ENCODE measurements at regions not wholly inside any gene's neighbourhood (a gene's known extent, or its start where the extent isn't known, plus 50 kb on each side); places are given as distances from the start of the nearest gene placed in this dataset.
A peak's percentile ranks its signal among the peaks of the same experiment; 100 is the strongest.

DNA sequence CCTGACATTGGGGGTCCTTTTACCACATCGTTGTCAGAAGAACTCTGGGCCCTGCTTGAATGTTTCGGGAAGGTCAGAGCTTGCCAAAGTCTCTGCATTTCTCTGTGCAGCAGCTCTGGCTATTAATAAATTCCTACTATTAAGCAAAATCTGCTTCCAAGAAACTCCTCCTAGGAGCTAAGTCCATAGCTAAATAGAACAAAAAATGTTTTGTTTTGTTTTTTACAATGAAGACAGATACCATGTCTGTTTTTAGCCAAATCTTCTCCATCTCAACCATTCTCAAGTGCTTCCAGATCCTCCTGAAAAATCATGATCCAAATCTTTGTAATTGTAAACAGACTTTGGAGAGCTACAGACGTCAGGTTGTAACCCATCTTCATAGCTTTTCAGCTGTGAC lies 161.6 kb downstream of the SPATA18 start:
- no peak overlapping the region for H3K27ac ChIP-seq
- intact Hi-C loops (cut with DNase I), result no loop called here
- no peaks in the 10 kb centered on the region for H3K9me3 ChIP-seq
- no peak for DNase-seq (ENCODE audit: extremely low spot score in 2 of 2)
- H3K4me3 ChIP-seq, result no peak overlapping the region
- TF ChIP-seq POLR2AphosphoS5 (IDR thresholded peaks at IDR 0.05; ENCODE audit: insufficient read depth in 1 of 2, low read depth in 1 of 2), result no peak
- TF ChIP-seq, protein P1, sequence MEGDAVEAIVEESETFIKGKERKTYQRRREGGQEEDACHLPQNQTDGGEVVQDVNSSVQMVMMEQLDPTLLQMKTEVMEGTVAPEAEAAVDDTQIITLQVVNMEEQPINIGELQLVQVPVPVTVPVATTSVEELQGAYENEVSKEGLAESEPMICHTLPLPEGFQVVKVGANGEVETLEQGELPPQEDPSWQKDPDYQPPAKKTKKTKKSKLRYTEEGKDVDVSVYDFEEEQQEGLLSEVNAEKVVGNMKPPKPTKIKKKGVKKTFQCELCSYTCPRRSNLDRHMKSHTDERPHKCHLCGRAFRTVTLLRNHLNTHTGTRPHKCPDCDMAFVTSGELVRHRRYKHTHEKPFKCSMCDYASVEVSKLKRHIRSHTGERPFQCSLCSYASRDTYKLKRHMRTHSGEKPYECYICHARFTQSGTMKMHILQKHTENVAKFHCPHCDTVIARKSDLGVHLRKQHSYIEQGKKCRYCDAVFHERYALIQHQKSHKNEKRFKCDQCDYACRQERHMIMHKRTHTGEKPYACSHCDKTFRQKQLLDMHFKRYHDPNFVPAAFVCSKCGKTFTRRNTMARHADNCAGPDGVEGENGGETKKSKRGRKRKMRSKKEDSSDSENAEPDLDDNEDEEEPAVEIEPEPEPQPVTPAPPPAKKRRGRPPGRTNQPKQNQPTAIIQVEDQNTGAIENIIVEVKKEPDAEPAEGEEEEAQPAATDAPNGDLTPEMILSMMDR (IDR thresholded peaks at IDR 0.05), result no peak
- TF ChIP-seq POLR2A (IDR thresholded peaks at IDR 0.05), result no peak
- H3K4me1 ChIP-seq, result no peaks in the 10 kb centered on the region
- H3K27me3 ChIP-seq, result no peaks in the 10 kb centered on the region
- no peaks in the 10 kb centered on the region for H3K36me3 ChIP-seq

DNA sequence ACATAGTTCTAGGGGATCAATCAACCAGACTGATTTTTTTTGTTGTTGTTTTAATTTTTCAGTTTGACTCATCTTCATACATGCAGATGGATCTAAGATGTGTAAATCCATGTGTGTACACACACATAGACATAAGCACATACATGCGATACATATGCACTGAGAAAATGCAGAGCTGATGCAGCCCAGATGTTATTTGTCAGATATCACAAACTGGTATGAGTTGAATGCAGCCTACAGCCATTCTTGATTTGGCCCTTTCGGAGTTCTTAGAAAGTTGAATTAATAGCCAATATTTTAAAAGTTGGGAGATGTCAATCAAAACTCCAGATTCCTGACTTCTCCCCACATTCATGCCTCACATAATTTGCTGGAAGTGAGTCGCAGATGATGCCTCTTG lies 180.4 kb downstream of the SPATA18 start:
- no peaks in the 10 kb centered on the region for H3K27me3 ChIP-seq
- TF ChIP-seq POLR2AphosphoS5 (IDR thresholded peaks at IDR 0.05; ENCODE audit: insufficient read depth in 1 of 2, low read depth in 1 of 2) (no peak), POLR2A (IDR thresholded peaks at IDR 0.05) (no peak)
- TF ChIP-seq, protein P1 (IDR thresholded peaks at IDR 0.05), result no peak
- no peak overlapping the region for H3K27ac ChIP-seq
- no peaks in the 10 kb centered on the region for H3K4me1 ChIP-seq
- intact Hi-C loops (cut with DNase I), result loop anchor here (10.0 kb wide), 1 partner anchor 753 kb away; no protein-coding TSS in a partner anchor
- H3K9me3 ChIP-seq, result no peaks in the 10 kb centered on the region
- DNase-seq (ENCODE audit: extremely low spot score in 2 of 2), result no peak
- H3K4me3 ChIP-seq, result no peak overlapping the region
- no peaks in the 10 kb centered on the region for H3K36me3 ChIP-seq

DNA sequence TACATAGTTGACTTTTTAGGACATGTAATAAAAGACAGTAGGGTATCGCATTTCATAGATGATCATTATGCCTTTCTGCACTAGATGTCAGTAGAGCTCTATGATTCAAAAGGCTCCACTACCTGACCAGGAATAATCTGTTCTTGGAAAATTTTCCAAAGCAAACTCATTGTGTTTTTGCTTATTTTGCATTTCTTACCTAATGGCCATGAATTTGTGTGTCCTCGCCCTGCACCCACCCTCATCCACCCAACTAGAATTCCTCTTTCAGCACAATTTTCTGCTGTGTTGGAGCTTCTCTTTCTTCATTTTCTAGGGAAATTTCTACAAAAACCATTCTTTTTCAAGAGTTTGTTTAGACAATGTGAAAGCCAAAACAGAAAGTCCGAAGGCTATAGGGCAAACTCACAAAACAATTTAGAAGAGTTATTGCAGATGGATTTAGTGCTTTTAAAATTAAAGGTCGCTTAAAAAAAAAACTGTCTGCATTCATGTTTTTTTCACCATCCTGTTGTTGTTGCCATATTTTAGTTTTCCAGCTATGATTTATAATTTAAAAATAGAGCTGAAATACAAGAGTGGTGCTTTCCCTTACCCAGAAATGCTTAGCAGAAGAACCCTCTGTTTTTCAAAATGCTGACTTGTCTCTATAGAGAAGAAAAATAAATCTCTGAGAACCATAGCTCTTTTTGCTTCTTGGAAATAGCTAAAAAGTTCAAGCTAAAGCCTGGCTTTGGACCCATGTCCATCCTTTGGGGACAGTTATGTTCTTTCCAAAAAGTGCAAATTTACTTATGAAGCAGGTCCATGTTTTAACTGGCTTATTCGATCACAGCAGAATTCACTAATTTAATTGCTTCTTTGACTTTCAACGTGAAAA lies 183.7 kb downstream of the SPATA18 start:
- no peaks in the 10 kb centered on the region for H3K36me3 ChIP-seq
- intact Hi-C loops (cut with DNase I), result loop anchor here (10.0 kb wide), 1 partner anchor 750 kb away; no protein-coding TSS in a partner anchor
- H3K27ac ChIP-seq, result no peak overlapping the region
- no peak for DNase-seq (ENCODE audit: extremely low spot score in 2 of 2)
- no peak overlapping the region for H3K4me3 ChIP-seq
- H3K9me3 ChIP-seq, result no peaks in the 10 kb centered on the region
- no peaks in the 10 kb centered on the region for H3K27me3 ChIP-seq
- no peak for TF ChIP-seq POLR2AphosphoS5 (IDR thresholded peaks at IDR 0.05; ENCODE audit: insufficient read depth in 1 of 2, low read depth in 1 of 2)
- TF ChIP-seq, protein P1 (IDR thresholded peaks at IDR 0.05), result peak in 2 of 3 experiments; percentile 28 to 41
- no peaks in the 10 kb centered on the region for H3K4me1 ChIP-seq

- intact Hi-C loops (cut with DNase I), result loop anchor here (10.0 kb wide), 1 partner anchor 749 kb away; no protein-coding TSS in a partner anchor
Measured at GRCh38 chr4:52235552-52236201, 184.6 kb downstream of the SPATA18 start.

More at GRCh38 chr4:52235552-52236201, 184.6 kb downstream of the SPATA18 start:
- Histone ChIP-seq H3K4me3 (no peak overlapping the region), H3K27me3 (no peaks in the 10 kb centered on the region), H3K9me3 (no peaks in the 10 kb centered on the region), H3K27ac (no peak overlapping the region), H3K36me3 (no peaks in the 10 kb centered on the region), H3K4me1 (no peaks in the 10 kb centered on the region)
- DNase-seq (ENCODE audit: extremely low spot score in 2 of 2), result no peak
- TF ChIP-seq, protein P1 (IDR thresholded peaks at IDR 0.05), result no peak
- TF ChIP-seq POLR2A (IDR thresholded peaks at IDR 0.05) (no peak), POLR2AphosphoS5 (IDR thresholded peaks at IDR 0.05; ENCODE audit: insufficient read depth in 1 of 2, low read depth in 1 of 2) (no peak)
